ENCODE measurements at regions not wholly inside any gene's neighbourhood (a gene's known extent, or its start where the extent isn't known, plus 50 kb on each side); places are given as distances from the start of the nearest gene placed in this dataset.

DNA sequence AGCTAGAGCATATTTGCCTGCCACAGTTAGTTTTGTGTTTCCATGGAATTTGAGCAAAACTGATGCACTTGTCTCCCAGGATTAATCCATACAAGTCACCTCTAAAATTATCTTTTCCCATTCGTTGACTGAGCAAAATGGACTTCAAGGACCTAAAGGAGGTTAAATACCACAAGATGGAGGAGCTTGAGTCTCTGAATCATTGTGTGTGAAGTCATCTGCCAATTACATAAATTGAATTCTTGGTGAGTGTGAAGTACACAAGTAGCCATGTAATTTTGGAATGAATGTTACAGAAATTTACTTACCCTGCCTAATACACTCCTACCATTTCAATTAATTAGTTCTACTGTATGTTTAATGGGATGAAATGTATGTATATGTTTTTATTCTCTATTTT, 501.7 kb upstream of the POT1 start:
- no peak for TF ChIP-seq GLIS3 (CRISPR knock-in tag; IDR thresholded peaks at IDR 0.05)
- TF ChIP-seq, protein P1, sequence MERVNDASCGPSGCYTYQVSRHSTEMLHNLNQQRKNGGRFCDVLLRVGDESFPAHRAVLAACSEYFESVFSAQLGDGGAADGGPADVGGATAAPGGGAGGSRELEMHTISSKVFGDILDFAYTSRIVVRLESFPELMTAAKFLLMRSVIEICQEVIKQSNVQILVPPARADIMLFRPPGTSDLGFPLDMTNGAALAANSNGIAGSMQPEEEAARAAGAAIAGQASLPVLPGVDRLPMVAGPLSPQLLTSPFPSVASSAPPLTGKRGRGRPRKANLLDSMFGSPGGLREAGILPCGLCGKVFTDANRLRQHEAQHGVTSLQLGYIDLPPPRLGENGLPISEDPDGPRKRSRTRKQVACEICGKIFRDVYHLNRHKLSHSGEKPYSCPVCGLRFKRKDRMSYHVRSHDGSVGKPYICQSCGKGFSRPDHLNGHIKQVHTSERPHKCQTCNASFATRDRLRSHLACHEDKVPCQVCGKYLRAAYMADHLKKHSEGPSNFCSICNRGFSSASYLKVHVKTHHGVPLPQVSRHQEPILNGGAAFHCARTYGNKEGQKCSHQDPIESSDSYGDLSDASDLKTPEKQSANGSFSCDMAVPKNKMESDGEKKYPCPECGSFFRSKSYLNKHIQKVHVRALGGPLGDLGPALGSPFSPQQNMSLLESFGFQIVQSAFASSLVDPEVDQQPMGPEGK (CRISPR knock-in tag; IDR thresholded peaks at IDR 0.05; ENCODE audit: borderline replicate concordance), result no peak
- TF ChIP-seq ZNF565 (CRISPR knock-in tag; conservative IDR thresholded peaks at IDR 0.05; ENCODE audit: low read depth), result no peak
- TF ChIP-seq SNAI2 (CRISPR knock-in tag; IDR thresholded peaks at IDR 0.05), result no peak
- no peak for TF ChIP-seq ZNF70 (CRISPR knock-in tag; IDR thresholded peaks at IDR 0.05)
- TF ChIP-seq ZFP30 (CRISPR knock-in tag; IDR thresholded peaks at IDR 0.05), result no peak
- TF ChIP-seq, protein P2, sequence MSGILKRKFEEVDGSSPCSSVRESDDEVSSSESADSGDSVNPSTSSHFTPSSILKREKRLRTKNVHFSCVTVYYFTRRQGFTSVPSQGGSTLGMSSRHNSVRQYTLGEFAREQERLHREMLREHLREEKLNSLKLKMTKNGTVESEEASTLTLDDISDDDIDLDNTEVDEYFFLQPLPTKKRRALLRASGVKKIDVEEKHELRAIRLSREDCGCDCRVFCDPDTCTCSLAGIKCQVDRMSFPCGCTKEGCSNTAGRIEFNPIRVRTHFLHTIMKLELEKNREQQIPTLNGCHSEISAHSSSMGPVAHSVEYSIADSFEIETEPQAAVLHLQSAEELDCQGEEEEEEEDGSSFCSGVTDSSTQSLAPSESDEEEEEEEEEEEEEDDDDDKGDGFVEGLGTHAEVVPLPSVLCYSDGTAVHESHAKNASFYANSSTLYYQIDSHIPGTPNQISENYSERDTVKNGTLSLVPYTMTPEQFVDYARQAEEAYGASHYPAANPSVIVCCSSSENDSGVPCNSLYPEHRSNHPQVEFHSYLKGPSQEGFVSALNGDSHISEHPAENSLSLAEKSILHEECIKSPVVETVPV (CRISPR knock-in tag; IDR thresholded peaks at IDR 0.05), result no peak
- TF ChIP-seq, protein P3, sequence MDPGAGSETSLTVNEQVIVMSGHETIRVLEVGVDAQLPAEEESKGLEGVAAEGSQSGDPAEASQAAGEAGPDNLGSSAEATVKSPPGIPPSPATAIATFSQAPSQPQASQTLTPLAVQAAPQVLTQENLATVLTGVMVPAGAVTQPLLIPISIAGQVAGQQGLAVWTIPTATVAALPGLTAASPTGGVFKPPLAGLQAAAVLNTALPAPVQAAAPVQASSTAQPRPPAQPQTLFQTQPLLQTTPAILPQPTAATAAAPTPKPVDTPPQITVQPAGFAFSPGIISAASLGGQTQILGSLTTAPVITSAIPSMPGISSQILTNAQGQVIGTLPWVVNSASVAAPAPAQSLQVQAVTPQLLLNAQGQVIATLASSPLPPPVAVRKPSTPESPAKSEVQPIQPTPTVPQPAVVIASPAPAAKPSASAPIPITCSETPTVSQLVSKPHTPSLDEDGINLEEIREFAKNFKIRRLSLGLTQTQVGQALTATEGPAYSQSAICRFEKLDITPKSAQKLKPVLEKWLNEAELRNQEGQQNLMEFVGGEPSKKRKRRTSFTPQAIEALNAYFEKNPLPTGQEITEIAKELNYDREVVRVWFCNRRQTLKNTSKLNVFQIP (CRISPR knock-in tag; IDR thresholded peaks at IDR 0.05; ENCODE audit: borderline replicate concordance, low read depth), result no peak
- TF ChIP-seq CSDC2 (CRISPR knock-in tag; IDR thresholded peaks at IDR 0.05), result no peak
- no peak for ATAC-seq

DNA sequence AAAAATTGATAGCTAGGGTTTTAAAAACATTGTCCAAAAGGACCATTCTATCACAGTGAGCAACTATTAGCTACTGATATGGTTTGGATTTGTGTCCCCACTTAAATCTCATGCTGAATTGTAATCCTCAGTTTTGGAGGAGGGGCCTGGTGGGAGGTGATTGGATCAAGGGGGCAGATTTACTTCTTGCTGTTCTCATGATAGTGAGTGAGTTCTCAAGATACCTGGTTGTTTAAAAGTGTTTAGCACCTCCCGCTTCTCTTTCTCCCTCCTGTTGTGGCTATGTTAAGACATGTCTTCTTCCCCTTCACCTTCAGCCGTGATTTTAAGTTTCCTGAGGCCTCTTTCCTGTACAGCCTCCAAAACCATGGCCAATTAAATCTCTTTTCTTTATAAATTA, 500.4 kb upstream of the POT1 start:
- TF ChIP-seq SNAI2 (CRISPR knock-in tag; IDR thresholded peaks at IDR 0.05) (no peak), CSDC2 (CRISPR knock-in tag; IDR thresholded peaks at IDR 0.05) (no peak), ZC3H10 (CRISPR knock-in tag; IDR thresholded peaks at IDR 0.05) (no peak), ESRRG (CRISPR knock-in tag; IDR thresholded peaks at IDR 0.05) (no peak), ZNF565 (CRISPR knock-in tag; conservative IDR thresholded peaks at IDR 0.05; ENCODE audit: low read depth) (no peak), GLIS3 (CRISPR knock-in tag; IDR thresholded peaks at IDR 0.05) (no peak), TOX (CRISPR knock-in tag; IDR thresholded peaks at IDR 0.05; ENCODE audit: borderline replicate concordance) (no peak), ISL1 (CRISPR knock-in tag; IDR thresholded peaks at IDR 0.05) (no peak), ARNTL (CRISPR knock-in tag; IDR thresholded peaks at IDR 0.05; ENCODE audit: borderline replicate concordance, low read depth) (no peak)
- TF ChIP-seq, protein P3 (CRISPR knock-in tag; IDR thresholded peaks at IDR 0.05; ENCODE audit: borderline replicate concordance, low read depth), result no peak
- TF ChIP-seq, protein P4, sequence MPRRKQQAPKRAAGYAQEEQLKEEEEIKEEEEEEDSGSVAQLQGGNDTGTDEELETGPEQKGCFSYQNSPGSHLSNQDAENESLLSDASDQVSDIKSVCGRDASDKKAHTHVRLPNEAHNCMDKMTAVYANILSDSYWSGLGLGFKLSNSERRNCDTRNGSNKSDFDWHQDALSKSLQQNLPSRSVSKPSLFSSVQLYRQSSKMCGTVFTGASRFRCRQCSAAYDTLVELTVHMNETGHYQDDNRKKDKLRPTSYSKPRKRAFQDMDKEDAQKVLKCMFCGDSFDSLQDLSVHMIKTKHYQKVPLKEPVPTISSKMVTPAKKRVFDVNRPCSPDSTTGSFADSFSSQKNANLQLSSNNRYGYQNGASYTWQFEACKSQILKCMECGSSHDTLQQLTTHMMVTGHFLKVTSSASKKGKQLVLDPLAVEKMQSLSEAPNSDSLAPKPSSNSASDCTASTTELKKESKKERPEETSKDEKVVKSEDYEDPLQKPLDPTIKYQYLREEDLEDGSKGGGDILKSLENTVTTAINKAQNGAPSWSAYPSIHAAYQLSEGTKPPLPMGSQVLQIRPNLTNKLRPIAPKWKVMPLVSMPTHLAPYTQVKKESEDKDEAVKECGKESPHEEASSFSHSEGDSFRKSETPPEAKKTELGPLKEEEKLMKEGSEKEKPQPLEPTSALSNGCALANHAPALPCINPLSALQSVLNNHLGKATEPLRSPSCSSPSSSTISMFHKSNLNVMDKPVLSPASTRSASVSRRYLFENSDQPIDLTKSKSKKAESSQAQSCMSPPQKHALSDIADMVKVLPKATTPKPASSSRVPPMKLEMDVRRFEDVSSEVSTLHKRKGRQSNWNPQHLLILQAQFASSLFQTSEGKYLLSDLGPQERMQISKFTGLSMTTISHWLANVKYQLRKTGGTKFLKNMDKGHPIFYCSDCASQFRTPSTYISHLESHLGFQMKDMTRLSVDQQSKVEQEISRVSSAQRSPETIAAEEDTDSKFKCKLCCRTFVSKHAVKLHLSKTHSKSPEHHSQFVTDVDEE (CRISPR knock-in tag; IDR thresholded peaks at IDR 0.05), result no peak
- no peak for ATAC-seq

DNA sequence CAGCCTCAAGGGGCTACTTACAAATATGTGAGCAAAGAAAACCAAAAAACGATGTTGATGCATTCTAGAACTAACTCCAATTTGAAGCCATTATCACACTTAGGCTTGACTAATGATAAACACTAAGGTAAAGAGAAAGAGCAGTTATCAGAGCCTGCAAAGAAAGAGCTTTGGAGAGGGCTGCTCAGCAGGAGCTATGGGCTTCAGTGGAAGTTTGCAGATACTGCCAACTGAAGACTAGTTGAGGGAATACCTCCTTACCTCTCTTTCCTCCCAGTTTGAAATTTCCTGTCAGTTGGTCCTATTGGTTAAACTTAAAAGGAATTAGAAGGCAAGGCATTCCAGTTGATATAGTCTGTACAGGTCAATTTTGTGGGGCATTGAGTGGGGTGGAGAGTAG, 498.1 kb upstream of the POT1 start:
- no peak for ATAC-seq
- TF ChIP-seq SNAI2 (CRISPR knock-in tag; IDR thresholded peaks at IDR 0.05) (no peak), ZNF565 (CRISPR knock-in tag; conservative IDR thresholded peaks at IDR 0.05; ENCODE audit: low read depth) (no peak), CSDC2 (CRISPR knock-in tag; IDR thresholded peaks at IDR 0.05) (no peak), ZC3H10 (CRISPR knock-in tag; IDR thresholded peaks at IDR 0.05) (no peak)
- TF ChIP-seq, protein P3 (CRISPR knock-in tag; IDR thresholded peaks at IDR 0.05; ENCODE audit: borderline replicate concordance, low read depth), result no peak

DNA sequence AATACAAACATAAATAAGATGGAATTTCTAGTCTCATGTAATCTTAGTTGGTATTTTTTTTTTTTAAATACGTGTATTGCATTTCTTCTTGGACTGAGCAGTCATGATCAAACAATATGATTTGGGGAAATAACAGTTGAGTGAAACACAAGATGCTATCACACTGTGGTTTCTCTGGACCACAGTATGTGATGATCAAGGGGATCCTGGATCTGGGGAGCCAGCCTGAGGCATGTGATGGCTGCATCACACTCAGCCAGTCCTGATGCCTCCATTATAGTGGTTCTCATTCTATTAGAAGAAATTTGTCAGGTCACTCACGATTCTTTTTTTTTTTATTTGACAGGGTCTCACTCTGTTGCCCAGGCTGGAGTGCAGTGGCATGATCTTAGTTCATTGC, 495.9 kb upstream of the POT1 start:
- no peak for ATAC-seq
- TF ChIP-seq, protein P3 (CRISPR knock-in tag; IDR thresholded peaks at IDR 0.05; ENCODE audit: borderline replicate concordance, low read depth), result no peak
- TF ChIP-seq BACH2 (CRISPR knock-in tag; IDR thresholded peaks at IDR 0.05; ENCODE audit: borderline replicate concordance) (no peak), ZFP3 (CRISPR knock-in tag; IDR thresholded peaks at IDR 0.05) (no peak), ESRRG (CRISPR knock-in tag; IDR thresholded peaks at IDR 0.05) (no peak), ZFP30 (CRISPR knock-in tag; IDR thresholded peaks at IDR 0.05) (no peak), GLIS3 (CRISPR knock-in tag; IDR thresholded peaks at IDR 0.05) (no peak), ZNF8 (CRISPR knock-in tag; IDR thresholded peaks at IDR 0.05) (no peak), ZNF565 (CRISPR knock-in tag; conservative IDR thresholded peaks at IDR 0.05; ENCODE audit: low read depth) (no peak), TOX (CRISPR knock-in tag; IDR thresholded peaks at IDR 0.05; ENCODE audit: borderline replicate concordance) (no peak), ISL1 (CRISPR knock-in tag; IDR thresholded peaks at IDR 0.05) (no peak), ZC3H10 (CRISPR knock-in tag; IDR thresholded peaks at IDR 0.05) (no peak), ARNTL (CRISPR knock-in tag; IDR thresholded peaks at IDR 0.05; ENCODE audit: borderline replicate concordance, low read depth) (no peak)
- TF ChIP-seq, protein P5, sequence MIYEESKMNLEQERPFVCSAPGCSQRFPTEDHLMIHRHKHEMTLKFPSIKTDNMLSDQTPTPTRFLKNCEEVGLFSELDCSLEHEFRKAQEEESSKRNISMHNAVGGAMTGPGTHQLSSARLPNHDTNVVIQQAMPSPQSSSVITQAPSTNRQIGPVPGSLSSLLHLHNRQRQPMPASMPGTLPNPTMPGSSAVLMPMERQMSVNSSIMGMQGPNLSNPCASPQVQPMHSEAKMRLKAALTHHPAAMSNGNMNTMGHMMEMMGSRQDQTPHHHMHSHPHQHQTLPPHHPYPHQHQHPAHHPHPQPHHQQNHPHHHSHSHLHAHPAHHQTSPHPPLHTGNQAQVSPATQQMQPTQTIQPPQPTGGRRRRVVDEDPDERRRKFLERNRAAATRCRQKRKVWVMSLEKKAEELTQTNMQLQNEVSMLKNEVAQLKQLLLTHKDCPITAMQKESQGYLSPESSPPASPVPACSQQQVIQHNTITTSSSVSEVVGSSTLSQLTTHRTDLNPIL (CRISPR knock-in tag; IDR thresholded peaks at IDR 0.05; ENCODE audit: low read depth), result no peak
